B cell (primary cell): ENCODE measurements at regions not wholly inside any gene's neighbourhood (a gene's known extent, or its start where the extent isn't known, plus 50 kb on each side); places are given as distances from the start of the nearest gene placed in this dataset.

Experiments
- ATAC-seq: fragments of 200-7000 bp; cut with Tn5 transposase; one replicate; pipeline ENCODE4 v1.10.0; 2021; ENCODE audit warnings: low read depth, mild to moderate bottlenecking, moderate number of reproducible peaks, moderate library complexity
- CTCF ChIA-PET: fragments of 350-600 bp; sonication (Branson Sonifier 250); formaldehyde crosslinking; loops from one replicate; lab custom pipeline; 2021; ENCODE audit warnings: antibody characterized with exemption, inconsistent platforms; lab: Charles Lee
- POLR2A ChIA-PET: fragments of 350-600 bp; sonication (Branson Sonifier 250); formaldehyde crosslinking; loops from one replicate; lab custom pipeline; 2021; ENCODE audit warnings: antibody characterized with exemption; lab: Charles Lee
- DNase-seq: peaks from one replicate; pipeline ENCODE4 v3.0.0; 2013
- H2AFZ ChIP-seq: 2 replicates; pipeline ENCODE4 v1.6.1; 2012; ENCODE audit warnings: mild to moderate bottlenecking, low read depth, low read length; ENCODE audit not compliant: insufficient read depth, poor library complexity, severe bottlenecking
- H3K27ac ChIP-seq, 2 donors: 1 replicate in 1 of 2; 2 replicates in 1 of 2; pipeline ENCODE4 v1.5.1; 2012 to 2013; ENCODE audit warnings: low read length in 2 of 2, mild to moderate bottlenecking in 2 of 2, moderate library complexity in 1 of 2
- H3K27me3 ChIP-seq, 4 experiments: fragments of 200-600 bp in 1 of 4; sonication (generic) in 1 of 4; replicated peaks in 1 of 4; 1 replicate in 2 of 4; 2 replicates in 2 of 4; pipeline versions ENCODE4 v1.6.1 to v1.7.0; 2013 to 2016; ENCODE audit warnings: low read length in 3 of 4, mild to moderate bottlenecking in 2 of 4, mixed read lengths in 1 of 4, moderate library complexity in 1 of 4; ENCODE audit not compliant: insufficient read depth in 4 of 4, control insufficient read depth in 3 of 4; ENCODE audit errors: control extremely low read depth in 1 of 4
- H3K36me3 ChIP-seq, 2 experiments: replicated peaks in 1 of 2; 1 replicate in 1 of 2; 2 replicates in 1 of 2; pipeline versions ENCODE4 v1.6.1 to v1.7.1; 2013; ENCODE audit warnings: low read length in 1 of 2; ENCODE audit not compliant: insufficient read depth in 2 of 2, control insufficient read depth in 1 of 2; ENCODE audit errors: control extremely low read depth in 1 of 2, extremely low read depth in 1 of 2
- H3K4me1 ChIP-seq, 2 donors: fragments of 200-600 bp in 1 of 2; sonication (generic) in 1 of 2; 1 replicate in 1 of 2; 2 replicates in 1 of 2; pipeline versions ENCODE4 v1.5.1 to v1.6.1; 2013 to 2017; ENCODE audit warnings: low read length in 2 of 2; ENCODE audit not compliant: control insufficient read depth in 2 of 2, insufficient read depth in 2 of 2
- H3K4me2 ChIP-seq: replicated peaks from 2 replicates; pipeline ENCODE3; 2012; ENCODE audit warnings: mild to moderate bottlenecking, low read depth, low read length; ENCODE audit not compliant: poor library complexity, severe bottlenecking
- H3K4me3 ChIP-seq, 5 experiments: fragments of 200-600 bp in 1 of 5; sonication (generic) in 1 of 5; 1 replicate in 3 of 5; 2 replicates in 2 of 5; pipeline versions ENCODE4 v1.5.1 to v1.7.0; 2011 to 2016; ENCODE audit warnings: low read length in 4 of 5, mild to moderate bottlenecking in 4 of 5, low read depth in 2 of 5, control low read depth in 1 of 5, moderate library complexity in 1 of 5; ENCODE audit not compliant: insufficient read depth in 1 of 5; ENCODE audit errors: control extremely low read depth in 1 of 5, extremely low read depth in 1 of 5
- H3K79me2 ChIP-seq: fragments of 200-600 bp; sonication (generic); one replicate; pipeline ENCODE4 v1.6.0; 2016; ENCODE audit warnings: low read length; ENCODE audit not compliant: control insufficient read depth, insufficient read depth
- H3K9ac ChIP-seq: fragments of 200-600 bp; sonication (generic); 2 replicates; pipeline ENCODE4 v1.6.1; 2017; ENCODE audit warnings: mild to moderate bottlenecking, low read length, moderate library complexity
- H3K9me3 ChIP-seq, 3 donors: one replicate each; pipeline versions ENCODE4 v1.6.1 to v1.7.1; 2013; ENCODE audit warnings: low read length in 2 of 3; ENCODE audit not compliant: control insufficient read depth in 2 of 3, insufficient read depth in 1 of 3; ENCODE audit errors: control extremely low read depth in 1 of 3
- H4K20me1 ChIP-seq: 2 replicates; pipeline ENCODE4 v1.6.0; 2012; ENCODE audit warnings: mild to moderate bottlenecking, low read length; ENCODE audit not compliant: insufficient read depth, control insufficient read depth, poor library complexity, severe bottlenecking
- H3K27ac Mint-ChIP-seq: one replicate; pipeline ENCODE4 v1.8.0; 2021; ENCODE audit warnings: mixed read lengths
- H3K27me3 Mint-ChIP-seq: one replicate; pipeline ENCODE4 v1.8.0; 2021; ENCODE audit warnings: mixed read lengths
- H3K4me1 Mint-ChIP-seq: one replicate; pipeline ENCODE4 v1.8.0; 2021; ENCODE audit warnings: mixed read lengths
- H3K4me3 Mint-ChIP-seq: one replicate; pipeline ENCODE4 v1.8.0; 2021; ENCODE audit warnings: mixed read lengths
- H3K9me3 Mint-ChIP-seq: one replicate; pipeline ENCODE4 v1.8.0; 2022; ENCODE audit warnings: mixed read lengths; ENCODE audit not compliant: insufficient read depth
- CTCF ChIP-seq: fragments of 200-600 bp; IDR thresholded peaks from one replicate; pipeline ENCODE4 v1.8.0; 2022; ENCODE audit warnings: antibody characterized with exemption, mild to moderate bottlenecking
- EZH2 ChIP-seq: IDR thresholded peaks from 2 replicates; pipeline ENCODE4 v1.6.1; 2012; ENCODE audit warnings: borderline replicate concordance, low read depth, mild to moderate bottlenecking, moderate library complexity, low read length; ENCODE audit not compliant: insufficient read depth, poor library complexity, severe bottlenecking
- WGBS: methylation state at CpG from one replicate; pipeline ENCODE4 v1.1.5; 2013; ENCODE audit warnings: missing lambda C conversion rate; ENCODE audit not compliant: insufficient coverage; 5-methylcytosine and 5-hydroxymethylcytosine counted together
- intact Hi-C: fragments of 100-400 bp; cut with micrococcal nuclease; formaldehyde crosslinking; loops from one replicate; pipeline ENCODE4 v1.10.0; 2022

GRCh38 chr2:176454893-176455815 lies 185.9 kb downstream of the MTX2 start:
- no peak overlapping the region for H3K4me3 Mint-ChIP-seq
- Histone ChIP-seq H3K36me3 (no peaks in the 10 kb centered on the region), H3K27me3 (peaks cover 0 to 6% (median 2%) of the 10 kb centered on the region in 4 experiments), H4K20me1 (no peaks in the 10 kb centered on the region), H3K4me2 (no peak overlapping the region), H3K4me3 (no peak overlapping the region), H3K27ac (no peak overlapping the region), H2AFZ (no peak overlapping the region), H3K9me3 (no peaks in the 10 kb centered on the region), H3K4me1 (no peaks in the 10 kb centered on the region), H3K79me2 (no peaks in the 10 kb centered on the region), H3K9ac (no peak overlapping the region)
- intact Hi-C loops = loop anchor here (5.0 kb wide), 1 partner anchor 97 kb away; no protein-coding TSS in a partner anchor
- H3K4me1 Mint-ChIP-seq = peaks cover 3% of the 10 kb centered on the region
- H3K9me3 Mint-ChIP-seq = no peaks in the 10 kb centered on the region
- peaks cover 33% of the 10 kb centered on the region for H3K27me3 Mint-ChIP-seq
- WGBS = 27% methylated on average over 6 of the region's 11 CpGs
- peak; percentile 72 for DNase-seq
- ChIA-PET CTCF (interaction anchor here (0.7 to 7.8 kb wide), 34 partner anchors 8 to 749 kb away, joined by 3 to 110 read pairs (median 6); partner anchors contain the start of genes HOXD8 and HOXD9), POLR2A (no interaction called here)
- ATAC-seq = peak; percentile 54
- TF ChIP-seq CTCF (peak; percentile 96), EZH2 (no peak)
- H3K27ac Mint-ChIP-seq = no peak overlapping the region

GRCh38 chr2:176455816-176456291 lies 186.6 kb downstream of the MTX2 start:
- Histone ChIP-seq H3K4me1 (no peaks in the 10 kb centered on the region), H2AFZ (no peak overlapping the region), H3K79me2 (no peaks in the 10 kb centered on the region), H3K4me3 (no peak overlapping the region), H3K4me2 (no peak overlapping the region), H3K27ac (no peak overlapping the region), H3K9me3 (no peaks in the 10 kb centered on the region), H3K9ac (no peak overlapping the region), H4K20me1 (no peaks in the 10 kb centered on the region), H3K27me3 (peaks cover 0 to 6% (median 2%) of the 10 kb centered on the region in 4 experiments), H3K36me3 (no peaks in the 10 kb centered on the region)
- H3K27me3 Mint-ChIP-seq = peaks cover 35% of the 10 kb centered on the region
- intact Hi-C loops = loop anchor here (5.0 kb wide), 1 partner anchor 96 kb away; no protein-coding TSS in a partner anchor
- ATAC-seq (no peak), DNase-seq (no peak)
- no peak overlapping the region for H3K4me3 Mint-ChIP-seq
- 0% methylated on average over 1 of the region's 3 CpGs for WGBS
- TF ChIP-seq EZH2 = no peak
- no peak for TF ChIP-seq CTCF
- H3K9me3 Mint-ChIP-seq = no peaks in the 10 kb centered on the region
- ChIA-PET POLR2A (no interaction called here), CTCF (interaction anchor here (1.0 to 7.8 kb wide), 20 partner anchors 10 to 693 kb away, joined by 3 to 110 read pairs (median 6); no protein-coding TSS in a partner anchor)
- no peak overlapping the region for H3K27ac Mint-ChIP-seq
- peaks cover 3% of the 10 kb centered on the region for H3K4me1 Mint-ChIP-seq
